PC-3 (cell line): ENCODE measurements at regions not wholly inside any gene's neighbourhood (a gene's known extent, or its start where the extent isn't known, plus 50 kb on each side); places are given as distances from the start of the nearest gene placed in this dataset.

Experiments used
- EZH2 ChIP-seq: fragments of 300-600 bp; sonication (generic); IDR thresholded peaks from one replicate; pipeline ENCODE4 v1.6.1; 2017; ENCODE audit warnings: antibody characterized with exemption, mild to moderate bottlenecking, low read length; ENCODE audit not compliant: unreplicated experiment
- EZH2phosphoT487 ChIP-seq: fragments of 300-600 bp; sonication (generic); IDR thresholded peaks from 2 replicates; pipeline ENCODE4 v1.6.1; 2018; ENCODE audit warnings: mild to moderate bottlenecking, antibody characterized with exemption, low read length, borderline replicate concordance
- TF ChIP-seq, protein P1 (sequence below): fragments of 300-600 bp; sonication (generic); conservative IDR thresholded peaks from 2 replicates; pipeline ENCODE4 v1.5.1; 2017; ENCODE audit warnings: antibody characterized with exemption, low read depth, mild to moderate bottlenecking, low read length

DNA sequence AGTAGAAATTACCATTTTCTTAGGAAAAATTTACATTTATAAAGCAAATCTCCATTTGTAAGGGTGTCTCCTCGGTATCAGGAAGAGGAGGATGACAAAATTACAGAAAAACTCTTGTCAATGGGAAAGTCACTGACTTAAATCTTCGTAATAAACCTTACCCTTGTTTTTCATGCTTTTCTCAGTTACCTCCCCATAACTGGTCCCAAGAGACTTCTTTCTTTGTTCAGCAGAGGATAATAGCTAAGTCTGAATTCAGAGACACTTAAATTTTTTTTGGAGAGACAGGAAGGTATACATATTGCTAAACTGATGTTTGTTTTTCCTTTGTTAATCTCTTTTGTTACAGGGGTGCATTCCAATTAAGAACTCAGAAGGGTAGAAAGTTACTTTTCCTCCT, 125.5 kb upstream of the JADE1 start:
- TF ChIP-seq EZH2 (no peak), EZH2phosphoT487 (no peak)
- TF ChIP-seq, protein P1, sequence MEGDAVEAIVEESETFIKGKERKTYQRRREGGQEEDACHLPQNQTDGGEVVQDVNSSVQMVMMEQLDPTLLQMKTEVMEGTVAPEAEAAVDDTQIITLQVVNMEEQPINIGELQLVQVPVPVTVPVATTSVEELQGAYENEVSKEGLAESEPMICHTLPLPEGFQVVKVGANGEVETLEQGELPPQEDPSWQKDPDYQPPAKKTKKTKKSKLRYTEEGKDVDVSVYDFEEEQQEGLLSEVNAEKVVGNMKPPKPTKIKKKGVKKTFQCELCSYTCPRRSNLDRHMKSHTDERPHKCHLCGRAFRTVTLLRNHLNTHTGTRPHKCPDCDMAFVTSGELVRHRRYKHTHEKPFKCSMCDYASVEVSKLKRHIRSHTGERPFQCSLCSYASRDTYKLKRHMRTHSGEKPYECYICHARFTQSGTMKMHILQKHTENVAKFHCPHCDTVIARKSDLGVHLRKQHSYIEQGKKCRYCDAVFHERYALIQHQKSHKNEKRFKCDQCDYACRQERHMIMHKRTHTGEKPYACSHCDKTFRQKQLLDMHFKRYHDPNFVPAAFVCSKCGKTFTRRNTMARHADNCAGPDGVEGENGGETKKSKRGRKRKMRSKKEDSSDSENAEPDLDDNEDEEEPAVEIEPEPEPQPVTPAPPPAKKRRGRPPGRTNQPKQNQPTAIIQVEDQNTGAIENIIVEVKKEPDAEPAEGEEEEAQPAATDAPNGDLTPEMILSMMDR: no peak
